HL-60/S4 treated with retinoic acid at 250 ng/mL for 4 days and 3 days (cell line): ENCODE measurements at regions not wholly inside any gene's neighbourhood (a gene's known extent, or its start where the extent isn't known, plus 50 kb on each side); places are given as distances from the start of the nearest gene placed in this dataset.

Experiments used
- in situ Hi-C: fragments of 300-500 bp; cut with MboI; formaldehyde crosslinking; loops from 2 replicates; pipeline ENCODE4 v1.7.0; 2022; ENCODE audit warnings: low sequenced_read_pairs

- in situ Hi-C loops: no loop called here
These were observed 205.7 kb downstream of the EPM2A start for GRCh38 chr6:145529582-145529981.

GRCh38 chr6:145530454-145530853, 204.9 kb downstream of the EPM2A start:
- in situ Hi-C loops: no loop called here

- in situ Hi-C loops: no loop called here
These were observed 204.3 kb downstream of the EPM2A start for GRCh38 chr6:145531032-145531431.

- in situ Hi-C loops: no loop called here
These were observed 203.5 kb downstream of the EPM2A start for GRCh38 chr6:145531822-145532221.

- in situ Hi-C loops: no loop called here
These were observed 203.0 kb downstream of the EPM2A start for GRCh38 chr6:145532361-145532760.

- in situ Hi-C loops: no loop called here
These were observed 200.3 kb downstream of the EPM2A start for GRCh38 chr6:145534989-145535388.

GRCh38 chr6:145538989-145539388, 196.3 kb downstream of the EPM2A start:
- in situ Hi-C loops: no loop called here

GRCh38 chr6:145539831-145540230, 195.5 kb downstream of the EPM2A start:
- in situ Hi-C loops: no loop called here

GRCh38 chr6:145540741-145541140, 194.6 kb downstream of the EPM2A start:
- in situ Hi-C loops: no loop called here

GRCh38 chr6:145544041-145544440, 191.3 kb downstream of the EPM2A start:
- in situ Hi-C loops: no loop called here

- in situ Hi-C loops: no loop called here
These were observed 190.8 kb downstream of the EPM2A start for GRCh38 chr6:145544514-145544913.

- in situ Hi-C loops: no loop called here
These were observed 189.1 kb downstream of the EPM2A start for GRCh38 chr6:145546265-145546664.

GRCh38 chr6:145547594-145548335, 187.6 kb downstream of the EPM2A start:
- in situ Hi-C loops: no loop called here

- in situ Hi-C loops: no loop called here
These were observed 186.2 kb downstream of the EPM2A start for GRCh38 chr6:145548933-145549648.

GRCh38 chr6:145551164-145551563, 184.2 kb downstream of the EPM2A start:
- in situ Hi-C loops: no loop called here

- in situ Hi-C loops: no loop called here
These were observed 180.2 kb downstream of the EPM2A start for GRCh38 chr6:145555084-145555483.

- in situ Hi-C loops: no loop called here
These were observed 177.8 kb downstream of the EPM2A start for GRCh38 chr6:145557474-145557873.

GRCh38 chr6:145559836-145560235, 175.5 kb downstream of the EPM2A start:
- in situ Hi-C loops: no loop called here

- in situ Hi-C loops: no loop called here
These were observed 173.9 kb downstream of the EPM2A start for GRCh38 chr6:145561095-145562072.

- in situ Hi-C loops: no loop called here
These were observed 172.3 kb downstream of the EPM2A start for GRCh38 chr6:145562771-145563615.
